HL-60 (cell line): ENCODE measurements at regions not wholly inside any gene's neighbourhood (a gene's known extent, or its start where the extent isn't known, plus 50 kb on each side); places are given as distances from the start of the nearest gene placed in this dataset.

Experiments
- DNase-seq, 2 experiments: peaks; one replicate each; pipeline ENCODE4 v3.0.0-alpha.2; 2010 to 2020; ENCODE audit warnings: low read depth in 1 of 2, low spot score in 1 of 2
- H3K27ac ChIP-seq: fragments of 250-450 bp; sonication (Bioruptor Pico); replicated peaks from 2 replicates; pipeline ENCODE4 v1.5.1; 2020; ENCODE audit warnings: mild to moderate bottlenecking, moderate library complexity
- H3K27me3 ChIP-seq: fragments of 250-450 bp; sonication (Bioruptor Pico); 2 replicates; pipeline ENCODE4 v1.5.1; 2021; ENCODE audit warnings: mild to moderate bottlenecking, moderate library complexity; ENCODE audit not compliant: insufficient read depth, poor library complexity, severe bottlenecking
- H3K4me3 ChIP-seq: replicated peaks from 2 replicates; pipeline ENCODE4 v1.5.1; 2011; ENCODE audit warnings: mild to moderate bottlenecking, control low read depth, low read length; ENCODE audit not compliant: insufficient read depth
- GABPA ChIP-seq: IDR thresholded peaks from 2 replicates; pipeline ENCODE4 v1.6.1; 2012; ENCODE audit warnings: low read depth
- POLR2AphosphoS5 ChIP-seq: IDR thresholded peaks from 2 replicates; pipeline ENCODE4 v1.6.1; 2012; ENCODE audit warnings: low read depth
- SPI1 ChIP-seq: IDR thresholded peaks from 2 replicates; pipeline ENCODE4 v1.6.1; 2012; ENCODE audit warnings: low read depth, mild to moderate bottlenecking, borderline replicate concordance
- TF ChIP-seq, protein P1 (sequence below): IDR thresholded peaks from 2 replicates; pipeline ENCODE4 v1.6.1; 2012; ENCODE audit warnings: low read depth; ENCODE audit not compliant: insufficient replicate concordance
- TF ChIP-seq, protein P2 (sequence below): IDR thresholded peaks from one replicate; pipeline ENCODE4 v1.5.1; 2011; ENCODE audit warnings: low read length, control low read depth, inconsistent platforms; ENCODE audit not compliant: insufficient read depth

DNA sequence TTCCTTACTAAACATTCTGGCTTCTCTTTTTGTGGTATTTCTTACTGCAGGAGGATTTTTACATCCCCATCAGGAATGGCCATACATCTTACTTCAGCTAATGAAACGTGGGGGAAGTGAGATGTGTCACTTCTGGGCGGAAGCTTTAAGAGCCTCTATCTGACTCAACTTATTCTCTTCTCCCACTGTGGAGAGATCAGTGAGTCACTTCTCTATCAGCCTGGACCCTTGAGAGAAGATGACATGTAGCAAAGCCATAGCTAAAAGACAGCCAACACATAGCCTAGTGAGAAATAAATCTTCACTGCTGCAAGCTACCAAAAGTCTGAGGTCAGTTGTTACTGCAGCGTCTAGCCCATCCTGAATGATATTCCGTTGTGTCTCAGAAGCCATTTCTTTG, 1066.7 kb upstream of the RBFOX1 start:
- TF ChIP-seq SPI1 = no peak
- TF ChIP-seq, protein P1, sequence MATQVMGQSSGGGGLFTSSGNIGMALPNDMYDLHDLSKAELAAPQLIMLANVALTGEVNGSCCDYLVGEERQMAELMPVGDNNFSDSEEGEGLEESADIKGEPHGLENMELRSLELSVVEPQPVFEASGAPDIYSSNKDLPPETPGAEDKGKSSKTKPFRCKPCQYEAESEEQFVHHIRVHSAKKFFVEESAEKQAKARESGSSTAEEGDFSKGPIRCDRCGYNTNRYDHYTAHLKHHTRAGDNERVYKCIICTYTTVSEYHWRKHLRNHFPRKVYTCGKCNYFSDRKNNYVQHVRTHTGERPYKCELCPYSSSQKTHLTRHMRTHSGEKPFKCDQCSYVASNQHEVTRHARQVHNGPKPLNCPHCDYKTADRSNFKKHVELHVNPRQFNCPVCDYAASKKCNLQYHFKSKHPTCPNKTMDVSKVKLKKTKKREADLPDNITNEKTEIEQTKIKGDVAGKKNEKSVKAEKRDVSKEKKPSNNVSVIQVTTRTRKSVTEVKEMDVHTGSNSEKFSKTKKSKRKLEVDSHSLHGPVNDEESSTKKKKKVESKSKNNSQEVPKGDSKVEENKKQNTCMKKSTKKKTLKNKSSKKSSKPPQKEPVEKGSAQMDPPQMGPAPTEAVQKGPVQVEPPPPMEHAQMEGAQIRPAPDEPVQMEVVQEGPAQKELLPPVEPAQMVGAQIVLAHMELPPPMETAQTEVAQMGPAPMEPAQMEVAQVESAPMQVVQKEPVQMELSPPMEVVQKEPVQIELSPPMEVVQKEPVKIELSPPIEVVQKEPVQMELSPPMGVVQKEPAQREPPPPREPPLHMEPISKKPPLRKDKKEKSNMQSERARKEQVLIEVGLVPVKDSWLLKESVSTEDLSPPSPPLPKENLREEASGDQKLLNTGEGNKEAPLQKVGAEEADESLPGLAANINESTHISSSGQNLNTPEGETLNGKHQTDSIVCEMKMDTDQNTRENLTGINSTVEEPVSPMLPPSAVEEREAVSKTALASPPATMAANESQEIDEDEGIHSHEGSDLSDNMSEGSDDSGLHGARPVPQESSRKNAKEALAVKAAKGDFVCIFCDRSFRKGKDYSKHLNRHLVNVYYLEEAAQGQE = no peak
- TF ChIP-seq, protein P2, sequence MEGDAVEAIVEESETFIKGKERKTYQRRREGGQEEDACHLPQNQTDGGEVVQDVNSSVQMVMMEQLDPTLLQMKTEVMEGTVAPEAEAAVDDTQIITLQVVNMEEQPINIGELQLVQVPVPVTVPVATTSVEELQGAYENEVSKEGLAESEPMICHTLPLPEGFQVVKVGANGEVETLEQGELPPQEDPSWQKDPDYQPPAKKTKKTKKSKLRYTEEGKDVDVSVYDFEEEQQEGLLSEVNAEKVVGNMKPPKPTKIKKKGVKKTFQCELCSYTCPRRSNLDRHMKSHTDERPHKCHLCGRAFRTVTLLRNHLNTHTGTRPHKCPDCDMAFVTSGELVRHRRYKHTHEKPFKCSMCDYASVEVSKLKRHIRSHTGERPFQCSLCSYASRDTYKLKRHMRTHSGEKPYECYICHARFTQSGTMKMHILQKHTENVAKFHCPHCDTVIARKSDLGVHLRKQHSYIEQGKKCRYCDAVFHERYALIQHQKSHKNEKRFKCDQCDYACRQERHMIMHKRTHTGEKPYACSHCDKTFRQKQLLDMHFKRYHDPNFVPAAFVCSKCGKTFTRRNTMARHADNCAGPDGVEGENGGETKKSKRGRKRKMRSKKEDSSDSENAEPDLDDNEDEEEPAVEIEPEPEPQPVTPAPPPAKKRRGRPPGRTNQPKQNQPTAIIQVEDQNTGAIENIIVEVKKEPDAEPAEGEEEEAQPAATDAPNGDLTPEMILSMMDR = no peak
- no peak for TF ChIP-seq GABPA
- no peak for TF ChIP-seq POLR2AphosphoS5
- Histone ChIP-seq H3K4me3 (no peak overlapping the region), H3K27me3 (no peaks in the 10 kb centered on the region), H3K27ac (no peak overlapping the region)
- DNase-seq = no peak

DNA sequence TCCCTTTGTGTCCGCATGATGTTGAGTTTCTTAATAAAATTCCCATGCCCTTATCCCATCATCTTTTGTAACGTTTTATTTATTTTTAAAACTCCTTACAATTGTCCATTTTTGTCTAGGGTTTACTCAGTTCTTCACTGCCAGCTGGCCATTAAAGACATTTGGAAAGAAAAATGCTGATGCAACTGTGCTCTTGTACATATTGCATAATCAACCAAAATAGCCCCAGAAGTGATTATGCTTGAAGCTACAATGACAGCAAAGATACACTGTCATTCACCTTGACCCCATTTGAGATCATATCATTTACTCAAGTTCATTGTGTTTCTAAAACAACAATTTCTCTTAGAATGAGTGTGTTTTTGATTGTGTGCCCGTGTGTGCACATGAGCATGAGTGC, 1074.6 kb upstream of the RBFOX1 start:
- Histone ChIP-seq H3K27ac (no peak overlapping the region), H3K27me3 (no peaks in the 10 kb centered on the region), H3K4me3 (no peak overlapping the region)
- DNase-seq = no peak
- no peak for TF ChIP-seq SPI1
- TF ChIP-seq POLR2AphosphoS5 = no peak
- TF ChIP-seq GABPA = no peak
- TF ChIP-seq, protein P1 = no peak
- TF ChIP-seq, protein P2 = no peak

DNA sequence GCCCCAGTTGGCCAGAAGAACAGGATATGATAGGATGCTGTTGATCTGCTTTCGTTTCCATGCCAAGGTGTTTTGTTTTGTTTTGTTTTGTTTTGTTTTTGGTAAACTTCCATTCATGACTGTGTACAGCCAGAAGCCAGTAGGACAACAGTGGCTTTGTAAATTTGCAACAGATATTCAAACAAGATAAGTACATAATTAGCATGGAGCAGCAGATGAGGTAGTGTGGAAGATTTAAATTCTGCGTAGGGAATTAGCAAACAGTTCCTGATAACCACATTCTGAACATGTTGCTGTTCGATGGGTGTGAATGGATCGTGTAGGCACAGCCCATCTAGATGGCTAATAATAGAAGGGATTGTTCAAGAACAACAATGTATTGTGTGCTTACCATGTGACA, 1080.1 kb upstream of the RBFOX1 start:
- TF ChIP-seq POLR2AphosphoS5 (no peak), SPI1 (no peak), GABPA (no peak)
- TF ChIP-seq, protein P1 = no peak
- TF ChIP-seq, protein P2 = no peak
- Histone ChIP-seq H3K4me3 (no peak overlapping the region), H3K27me3 (no peaks in the 10 kb centered on the region), H3K27ac (no peak overlapping the region)
- no peak for DNase-seq
